ENCODE measurements at regions not wholly inside any gene's neighbourhood (a gene's known extent, or its start where the extent isn't known, plus 50 kb on each side); places are given as distances from the start of the nearest gene placed in this dataset.
A peak's percentile ranks its signal among the peaks of the same experiment; 100 is the strongest.

- no peaks in the 10 kb centered on the region for H3K27me3 ChIP-seq
- H3K4me3 ChIP-seq (ENCODE audit: low read depth, low read length): no peak overlapping the region
- DNase-seq: no peak
- H3K9me3 ChIP-seq: no peaks in the 10 kb centered on the region
- H3K36me3 ChIP-seq: no peaks in the 10 kb centered on the region
- peaks cover 14% of the 10 kb centered on the region for H3K4me1 ChIP-seq
- TF ChIP-seq CTCF (IDR thresholded peaks at IDR 0.05; ENCODE audit: low read depth, low read length): no peak
Measured at GRCh38 chr2:12549641-12550040, 167.1 kb upstream of the TRIB2 start.

- H3K9me3 ChIP-seq: no peaks in the 10 kb centered on the region
- no peak overlapping the region for H3K4me3 ChIP-seq (ENCODE audit: low read depth, low read length)
- DNase-seq: no peak
- H3K4me1 ChIP-seq: peaks cover 34% of the 10 kb centered on the region
- TF ChIP-seq CTCF (IDR thresholded peaks at IDR 0.05; ENCODE audit: low read depth, low read length): no peak
- no peaks in the 10 kb centered on the region for H3K27me3 ChIP-seq
- no peaks in the 10 kb centered on the region for H3K36me3 ChIP-seq
Measured at GRCh38 chr2:12552092-12552491, 164.6 kb upstream of the TRIB2 start.

GRCh38 chr2:12554224-12555011 lies 162.3 kb upstream of the TRIB2 start:
- DNase-seq: peak; percentile 34
- no peaks in the 10 kb centered on the region for H3K27me3 ChIP-seq
- no peak for TF ChIP-seq CTCF (IDR thresholded peaks at IDR 0.05; ENCODE audit: low read depth, low read length)

GRCh38 chr2:12555012-12555645 lies 161.6 kb upstream of the TRIB2 start:
- no peaks in the 10 kb centered on the region for H3K9me3 ChIP-seq
- peaks cover 34% of the 10 kb centered on the region for H3K4me1 ChIP-seq
- no peaks in the 10 kb centered on the region for H3K27me3 ChIP-seq
- H3K36me3 ChIP-seq: no peaks in the 10 kb centered on the region; the same call in 1 of the 2 replicates
- DNase-seq: peak; percentile 77
- TF ChIP-seq CTCF (IDR thresholded peaks at IDR 0.05; ENCODE audit: low read depth, low read length): peak; percentile 21; the same call in 1 of the 2 replicates
- no peak overlapping the region for H3K4me3 ChIP-seq (ENCODE audit: low read depth, low read length)

More at GRCh38 chr2:12554224-12555011, 162.3 kb upstream of the TRIB2 start:
- H3K4me1 ChIP-seq: peaks cover 34% of the 10 kb centered on the region
- H3K4me3 ChIP-seq (ENCODE audit: low read depth, low read length): no peak overlapping the region
- no peaks in the 10 kb centered on the region; the same call in 1 of the 2 replicates for H3K36me3 ChIP-seq
- H3K9me3 ChIP-seq: no peaks in the 10 kb centered on the region

GRCh38 chr2:12556762-12557161 lies 160.0 kb upstream of the TRIB2 start:
- no peak for TF ChIP-seq CTCF (IDR thresholded peaks at IDR 0.05; ENCODE audit: low read depth, low read length)
- H3K9me3 ChIP-seq: no peaks in the 10 kb centered on the region
- H3K4me3 ChIP-seq (ENCODE audit: low read depth, low read length): no peak overlapping the region
- no peak for DNase-seq
- no peaks in the 10 kb centered on the region; the same call in 1 of the 2 replicates for H3K36me3 ChIP-seq
- no peaks in the 10 kb centered on the region for H3K27me3 ChIP-seq
- H3K4me1 ChIP-seq: peaks cover 34% of the 10 kb centered on the region

- TF ChIP-seq CTCF (IDR thresholded peaks at IDR 0.05; ENCODE audit: low read depth, low read length): no peak
- no peaks in the 10 kb centered on the region for H3K27me3 ChIP-seq
- no peaks in the 10 kb centered on the region; the same call in 1 of the 2 replicates for H3K36me3 ChIP-seq
- H3K9me3 ChIP-seq: no peaks in the 10 kb centered on the region
- no peak for DNase-seq
- H3K4me3 ChIP-seq (ENCODE audit: low read depth, low read length): no peak overlapping the region
- H3K4me1 ChIP-seq: peaks cover 34% of the 10 kb centered on the region
Measured at GRCh38 chr2:12557688-12558087, 159.0 kb upstream of the TRIB2 start.

All from BE2C (cell line).